ENCODE measurements at regions not wholly inside any gene's neighbourhood (a gene's known extent, or its start where the extent isn't known, plus 50 kb on each side); places are given as distances from the start of the nearest gene placed in this dataset.

DNA sequence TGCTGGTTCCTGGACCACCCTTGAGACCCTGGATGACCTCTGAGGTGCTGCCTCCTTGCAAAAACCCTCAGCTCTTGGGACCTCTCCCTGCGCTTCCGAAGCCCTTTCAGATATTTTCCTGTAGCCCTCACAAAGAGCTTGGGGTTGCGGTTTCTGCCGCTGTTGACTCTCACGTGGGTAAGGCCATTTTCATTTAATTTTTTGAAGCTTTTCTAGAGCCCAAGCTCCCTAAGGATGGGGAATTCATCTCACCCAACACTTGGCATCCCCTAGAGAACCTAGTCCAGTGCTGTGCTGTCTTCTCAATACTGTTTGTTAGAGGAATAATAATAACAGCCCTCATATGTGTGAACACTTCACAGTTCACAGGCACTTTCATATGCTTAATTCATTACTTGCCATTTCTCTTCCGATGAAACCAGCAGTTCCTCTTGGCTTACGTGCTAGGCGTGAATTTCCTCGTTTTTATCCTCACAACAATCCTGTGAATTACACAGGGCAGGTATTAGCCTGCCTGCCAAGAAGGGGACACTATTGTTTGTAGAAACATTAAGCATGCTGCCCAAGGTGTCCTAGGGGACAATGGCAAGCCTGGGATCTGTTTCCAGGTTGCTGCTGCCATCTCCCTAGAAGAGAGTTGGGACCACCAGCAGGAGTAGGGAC lies 71.6 kb upstream of the CTBP2 start:
- TF ChIP-seq, protein P1, sequence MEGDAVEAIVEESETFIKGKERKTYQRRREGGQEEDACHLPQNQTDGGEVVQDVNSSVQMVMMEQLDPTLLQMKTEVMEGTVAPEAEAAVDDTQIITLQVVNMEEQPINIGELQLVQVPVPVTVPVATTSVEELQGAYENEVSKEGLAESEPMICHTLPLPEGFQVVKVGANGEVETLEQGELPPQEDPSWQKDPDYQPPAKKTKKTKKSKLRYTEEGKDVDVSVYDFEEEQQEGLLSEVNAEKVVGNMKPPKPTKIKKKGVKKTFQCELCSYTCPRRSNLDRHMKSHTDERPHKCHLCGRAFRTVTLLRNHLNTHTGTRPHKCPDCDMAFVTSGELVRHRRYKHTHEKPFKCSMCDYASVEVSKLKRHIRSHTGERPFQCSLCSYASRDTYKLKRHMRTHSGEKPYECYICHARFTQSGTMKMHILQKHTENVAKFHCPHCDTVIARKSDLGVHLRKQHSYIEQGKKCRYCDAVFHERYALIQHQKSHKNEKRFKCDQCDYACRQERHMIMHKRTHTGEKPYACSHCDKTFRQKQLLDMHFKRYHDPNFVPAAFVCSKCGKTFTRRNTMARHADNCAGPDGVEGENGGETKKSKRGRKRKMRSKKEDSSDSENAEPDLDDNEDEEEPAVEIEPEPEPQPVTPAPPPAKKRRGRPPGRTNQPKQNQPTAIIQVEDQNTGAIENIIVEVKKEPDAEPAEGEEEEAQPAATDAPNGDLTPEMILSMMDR (optimal IDR thresholded peaks at IDR 0.05 in 1 of 3, IDR thresholded peaks at IDR 0.05 in 1 of 3, conservative IDR thresholded peaks at IDR 0.05 in 1 of 3; ENCODE audit: extremely low read depth in 1 of 3, insufficient read depth in 2 of 3, low read length in 3 of 3) = no peak
- TF ChIP-seq EZH2 (IDR thresholded peaks at IDR 0.05; ENCODE audit: low read length) = no peak
- Histone ChIP-seq H3K27me3 (ENCODE audit: control insufficient read depth, extremely low read depth, insufficient read depth, low read length) (no peaks in the 10 kb centered on the region), H3K9me1 (ENCODE audit: control insufficient read depth, extremely low read depth, insufficient read depth, low read length) (no peaks in the 10 kb centered on the region), H3K79me2 (ENCODE audit: control insufficient read depth, insufficient read depth, low read length) (no peaks in the 10 kb centered on the region), H4K20me1 (ENCODE audit: control insufficient read depth, extremely low read depth, insufficient read depth, low read length) (no peaks in the 10 kb centered on the region), H3K4me2 (ENCODE audit: control insufficient read depth, extremely low read depth, insufficient read depth, low read depth, low read length) (peak overlapping the region; percentile 30), H3K27ac (ENCODE audit: control insufficient read depth, insufficient read depth, low read length) (peak overlapping the region; percentile 55), H3K4me3 (ENCODE audit: control insufficient read depth in 2 of 3, extremely low read depth in 1 of 3, insufficient read depth in 2 of 3, low read depth in 1 of 3, low read length in 3 of 3) (no peak overlapping the region), H3K9me3 (ENCODE audit: control insufficient read depth, low read depth, low read length) (no peaks in the 10 kb centered on the region), H3K9ac (ENCODE audit: control insufficient read depth, extremely low read depth, insufficient read depth, low read length) (no peak overlapping the region), H3K36me3 (ENCODE audit: control insufficient read depth in 2 of 2, extremely low read depth in 1 of 2, insufficient read depth in 2 of 2, low read length in 2 of 2) (no peaks in the 10 kb centered on the region), H2AFZ (ENCODE audit: control insufficient read depth, low read length) (no peak overlapping the region), H3K4me1 (ENCODE audit: control insufficient read depth, extremely low read depth, insufficient read depth, low read length) (peaks cover 41% of the 10 kb centered on the region)
- dilution Hi-C loops (cut with MboI; ENCODE audit: extremely low pct_ligation_motif_present, low sequenced_read_pairs) = no loop called here
- DNase-seq (ENCODE audit: low read depth, low spot score) = no peak
- FAIRE-seq = peak; percentile 63

DNA sequence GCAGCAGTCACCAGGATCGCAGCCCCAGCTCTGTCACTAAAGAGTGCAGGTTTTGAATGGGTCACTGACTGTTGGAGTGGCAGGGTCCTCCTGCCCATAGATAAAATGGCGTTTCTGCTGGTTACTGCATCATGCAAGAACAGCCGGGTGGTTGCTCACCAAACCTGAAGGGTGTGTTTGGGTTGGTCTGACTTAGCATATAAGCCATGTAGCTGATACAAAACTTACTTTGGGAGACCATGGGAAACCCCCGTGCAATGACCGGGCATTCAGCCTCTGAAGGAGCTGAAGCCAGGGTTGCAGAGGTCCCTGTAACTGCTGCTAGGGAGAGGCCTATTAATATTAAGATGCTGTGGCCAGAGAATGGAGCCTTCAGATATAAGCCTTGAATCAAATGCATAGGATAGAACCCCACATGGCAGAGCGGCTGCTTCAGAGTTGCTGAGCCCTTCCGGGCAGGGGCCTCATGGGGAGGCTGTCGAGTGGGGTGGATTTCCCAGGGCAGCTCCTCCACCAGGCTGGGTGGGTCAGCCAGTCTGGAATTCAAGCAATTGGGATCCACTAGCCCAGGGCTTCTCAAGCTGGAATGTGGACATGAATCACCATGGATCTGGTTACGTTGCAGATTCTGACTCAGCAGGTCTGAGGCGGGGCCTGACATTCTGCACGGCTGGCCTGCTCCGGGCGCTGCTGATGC lies 70.9 kb upstream of the CTBP2 start:
- Histone ChIP-seq H3K27ac (ENCODE audit: control insufficient read depth, insufficient read depth, low read length) (peak overlapping the region; percentile 55), H3K9me3 (ENCODE audit: control insufficient read depth, low read depth, low read length) (no peaks in the 10 kb centered on the region), H3K4me2 (ENCODE audit: control insufficient read depth, extremely low read depth, insufficient read depth, low read depth, low read length) (peak overlapping the region; percentile 37), H3K9me1 (ENCODE audit: control insufficient read depth, extremely low read depth, insufficient read depth, low read length) (no peaks in the 10 kb centered on the region), H2AFZ (ENCODE audit: control insufficient read depth, low read length) (peak overlapping the region; percentile 68), H3K4me1 (ENCODE audit: control insufficient read depth, extremely low read depth, insufficient read depth, low read length) (peaks cover 41% of the 10 kb centered on the region), H4K20me1 (ENCODE audit: control insufficient read depth, extremely low read depth, insufficient read depth, low read length) (no peaks in the 10 kb centered on the region), H3K36me3 (ENCODE audit: control insufficient read depth in 2 of 2, extremely low read depth in 1 of 2, insufficient read depth in 2 of 2, low read length in 2 of 2) (no peaks in the 10 kb centered on the region), H3K27me3 (ENCODE audit: control insufficient read depth, extremely low read depth, insufficient read depth, low read length) (no peaks in the 10 kb centered on the region), H3K9ac (ENCODE audit: control insufficient read depth, extremely low read depth, insufficient read depth, low read length) (peak overlapping the region; percentile 39), H3K4me3 (ENCODE audit: control insufficient read depth in 2 of 3, extremely low read depth in 1 of 3, insufficient read depth in 2 of 3, low read depth in 1 of 3, low read length in 3 of 3) (no peak overlapping the region), H3K79me2 (ENCODE audit: control insufficient read depth, insufficient read depth, low read length) (no peaks in the 10 kb centered on the region)
- TF ChIP-seq, protein P1 (optimal IDR thresholded peaks at IDR 0.05 in 1 of 3, IDR thresholded peaks at IDR 0.05 in 1 of 3, conservative IDR thresholded peaks at IDR 0.05 in 1 of 3; ENCODE audit: extremely low read depth in 1 of 3, insufficient read depth in 2 of 3, low read length in 3 of 3) = peak in 1 of 3 experiments; percentile 22
- no peak for TF ChIP-seq EZH2 (IDR thresholded peaks at IDR 0.05; ENCODE audit: low read length)
- dilution Hi-C loops (cut with MboI; ENCODE audit: extremely low pct_ligation_motif_present, low sequenced_read_pairs) = no loop called here
- FAIRE-seq (peak; percentile 96), DNase-seq (ENCODE audit: low read depth, low spot score) (peak; percentile 89)

Measured in keratinocyte (primary cell).